ENCODE measurements at regions not wholly inside any gene's neighbourhood (a gene's known extent, or its start where the extent isn't known, plus 50 kb on each side); places are given as distances from the start of the nearest gene placed in this dataset.

- H3K9me3 ChIP-seq, result no peaks in the 10 kb centered on the region
- CTCF ChIA-PET, result interaction anchor here in 1 of 2 donors (0.7 to 1.4 kb wide), 2 partner anchors 79 to 290 kb away, joined by 3 read pairs; no protein-coding TSS in a partner anchor
- no peak overlapping the region for H3K4me3 ChIP-seq (ENCODE audit: control insufficient read depth in 1 of 2, extremely low read depth in 1 of 2, low read length in 1 of 2)
- Mint-ChIP-seq H3K9me3 (no peaks in the 10 kb centered on the region), H3K36me3 (peaks cover 15% of the 10 kb centered on the region), H3K27me3 (no peaks in the 10 kb centered on the region), H3K27ac (peak overlapping the region in 1 of 2 donors; percentile 25), H3K4me3 (no peak overlapping the region), H3K4me1 (peaks cover 74 to 79% (median 75%) of the 10 kb centered on the region in 3 donors)
- peaks cover under 1 to 11% of the 10 kb centered on the region in 2 donors for H3K36me3 ChIP-seq (ENCODE audit: control insufficient read depth in 2 of 2, extremely low read depth in 1 of 2, insufficient read depth in 1 of 2, low read length in 1 of 2)
- H3K4me1 ChIP-seq (ENCODE audit: control insufficient read depth in 1 of 2, extremely low read depth in 1 of 2, insufficient read depth in 2 of 2, low read length in 2 of 2), result peaks cover 2 to 4% of the 10 kb centered on the region in 2 experiments
- POLR2A ChIA-PET, result no interaction called here
- DNase-seq (no peak), ATAC-seq (replicated peaks in 1 of 4) (no peak)
- peak overlapping the region; percentile 6 for H3K27ac ChIP-seq (ENCODE audit: low read length)
- no peaks in the 10 kb centered on the region for H3K27me3 ChIP-seq (replicated peaks in 1 of 2; ENCODE audit: control insufficient read depth in 2 of 2, extremely low read depth in 1 of 2, insufficient read depth in 2 of 2, low read length in 1 of 2)
Observed at GRCh38 chr13:73997964-73998363, 136.2 kb downstream of the KLF12 start.

GRCh38 chr13:73996569-73996968, 137.6 kb downstream of the KLF12 start:
- no peak for DNase-seq
- Mint-ChIP-seq H3K36me3 (peaks cover 20% of the 10 kb centered on the region), H3K4me1 (peaks cover 73 to 83% (median 79%) of the 10 kb centered on the region in 3 donors), H3K4me3 (no peak overlapping the region), H3K27me3 (no peaks in the 10 kb centered on the region), H3K9me3 (no peaks in the 10 kb centered on the region), H3K27ac (peak overlapping the region in 1 of 2 donors; percentile 2)
- CTCF ChIA-PET, result no interaction called here
- no peak for ATAC-seq (replicated peaks in 1 of 4)
- Histone ChIP-seq H3K27ac (ENCODE audit: low read length) (no peak overlapping the region), H3K36me3 (ENCODE audit: control insufficient read depth in 2 of 2, extremely low read depth in 1 of 2, insufficient read depth in 1 of 2, low read length in 1 of 2) (peaks cover 4 to 18% of the 10 kb centered on the region in 2 donors), H3K4me1 (ENCODE audit: control insufficient read depth in 1 of 2, extremely low read depth in 1 of 2, insufficient read depth in 2 of 2, low read length in 2 of 2) (peaks cover 2 to 4% of the 10 kb centered on the region in 2 experiments), H3K4me3 (ENCODE audit: control insufficient read depth in 1 of 2, extremely low read depth in 1 of 2, low read length in 1 of 2) (no peak overlapping the region), H3K9me3 (no peaks in the 10 kb centered on the region), H3K27me3 (replicated peaks in 1 of 2; ENCODE audit: control insufficient read depth in 2 of 2, extremely low read depth in 1 of 2, insufficient read depth in 2 of 2, low read length in 1 of 2) (no peaks in the 10 kb centered on the region)
- no CpG with 5 or more reads among the region's 4 CpGs for WGBS (ENCODE audit: insufficient coverage)
- POLR2A ChIA-PET, result interaction anchor here in 1 of 2 donors (0.6 kb wide), 1 partner anchor 16 kb away, joined by 3 read pairs; no protein-coding TSS in a partner anchor

GRCh38 chr13:73995736-73996135, 138.5 kb downstream of the KLF12 start:
- H3K27ac ChIP-seq (ENCODE audit: low read length), result no peak overlapping the region
- no peaks in the 10 kb centered on the region for H3K27me3 ChIP-seq (replicated peaks in 1 of 2; ENCODE audit: control insufficient read depth in 2 of 2, extremely low read depth in 1 of 2, insufficient read depth in 2 of 2, low read length in 1 of 2)
- peaks cover 27% of the 10 kb centered on the region for H3K36me3 Mint-ChIP-seq
- ATAC-seq (replicated peaks in 1 of 4) (no peak), DNase-seq (no peak)
- peaks cover 2 to 4% of the 10 kb centered on the region in 2 experiments for H3K4me1 ChIP-seq (ENCODE audit: control insufficient read depth in 1 of 2, extremely low read depth in 1 of 2, insufficient read depth in 2 of 2, low read length in 2 of 2)
- no CpG with 5 or more reads among the region's 2 CpGs for WGBS (ENCODE audit: insufficient coverage)
- no peak overlapping the region for H3K27ac Mint-ChIP-seq
- POLR2A ChIA-PET, result interaction anchor here in 1 of 2 donors (0.6 to 1.5 kb wide), 2 partner anchors 10 to 17 kb away, joined by 3 read pairs; no protein-coding TSS in a partner anchor
- peaks cover 4 to 20% of the 10 kb centered on the region in 2 donors for H3K36me3 ChIP-seq (ENCODE audit: control insufficient read depth in 2 of 2, extremely low read depth in 1 of 2, insufficient read depth in 1 of 2, low read length in 1 of 2)
- CTCF ChIA-PET, result interaction anchor here in 1 of 2 donors (1.2 kb wide), 1 partner anchor 291 kb away, joined by 4 read pairs; no protein-coding TSS in a partner anchor
- H3K4me1 Mint-ChIP-seq, result peaks cover 75 to 82% (median 81%) of the 10 kb centered on the region in 3 donors
- H3K9me3 ChIP-seq, result no peaks in the 10 kb centered on the region
- no peak overlapping the region for H3K4me3 ChIP-seq (ENCODE audit: control insufficient read depth in 1 of 2, extremely low read depth in 1 of 2, low read length in 1 of 2)
- H3K4me3 Mint-ChIP-seq, result no peak overlapping the region
- H3K27me3 Mint-ChIP-seq, result no peaks in the 10 kb centered on the region
- H3K9me3 Mint-ChIP-seq, result no peaks in the 10 kb centered on the region

GRCh38 chr13:73993661-73994060, 140.5 kb downstream of the KLF12 start:
- Histone ChIP-seq H3K4me3 (ENCODE audit: control insufficient read depth in 1 of 2, extremely low read depth in 1 of 2, low read length in 1 of 2) (no peak overlapping the region), H3K36me3 (ENCODE audit: control insufficient read depth in 2 of 2, extremely low read depth in 1 of 2, insufficient read depth in 1 of 2, low read length in 1 of 2) (peaks cover 4 to 20% of the 10 kb centered on the region in 2 donors), H3K27me3 (replicated peaks in 1 of 2; ENCODE audit: control insufficient read depth in 2 of 2, extremely low read depth in 1 of 2, insufficient read depth in 2 of 2, low read length in 1 of 2) (no peaks in the 10 kb centered on the region), H3K9me3 (no peaks in the 10 kb centered on the region), H3K4me1 (ENCODE audit: control insufficient read depth in 1 of 2, extremely low read depth in 1 of 2, insufficient read depth in 2 of 2, low read length in 2 of 2) (peaks cover 9 to 11% of the 10 kb centered on the region in 2 experiments), H3K27ac (ENCODE audit: low read length) (no peak overlapping the region)
- POLR2A ChIA-PET, result no interaction called here
- Mint-ChIP-seq H3K27me3 (no peaks in the 10 kb centered on the region), H3K4me3 (no peak overlapping the region), H3K36me3 (peaks cover 33% of the 10 kb centered on the region), H3K27ac (peak overlapping the region; percentile 1 to 32), H3K4me1 (peaks cover 72 to 79% (median 78%) of the 10 kb centered on the region in 3 donors), H3K9me3 (no peaks in the 10 kb centered on the region)
- no peak for DNase-seq
- ATAC-seq (replicated peaks in 1 of 4), result no peak
- CTCF ChIA-PET, result interaction anchor here in 1 of 2 donors (0.7 kb wide), 1 partner anchor 293 kb away, joined by 3 read pairs; no protein-coding TSS in a partner anchor

- no peak overlapping the region for H3K27ac ChIP-seq (ENCODE audit: low read length)
- H3K36me3 Mint-ChIP-seq, result peaks cover 37% of the 10 kb centered on the region
- peak overlapping the region; percentile 20 to 54 for H3K27ac Mint-ChIP-seq
- H3K27me3 ChIP-seq (replicated peaks in 1 of 2; ENCODE audit: control insufficient read depth in 2 of 2, extremely low read depth in 1 of 2, insufficient read depth in 2 of 2, low read length in 1 of 2), result no peaks in the 10 kb centered on the region
- ChIA-PET POLR2A (interaction anchor here in 1 of 2 donors (0.6 kb wide), 1 partner anchor 163 kb away, joined by 3 read pairs; no protein-coding TSS in a partner anchor), CTCF (interaction anchor here (0.6 kb wide), 2 partner anchors 21 to 99 kb away, joined by 3 read pairs; no protein-coding TSS in a partner anchor)
- 100% methylated on average over 1 of the region's 3 CpGs for WGBS (ENCODE audit: insufficient coverage)
- peaks cover 12 to 16% of the 10 kb centered on the region in 2 experiments for H3K4me1 ChIP-seq (ENCODE audit: control insufficient read depth in 1 of 2, extremely low read depth in 1 of 2, insufficient read depth in 2 of 2, low read length in 2 of 2)
- H3K27me3 Mint-ChIP-seq, result no peaks in the 10 kb centered on the region
- peaks cover 4 to 20% of the 10 kb centered on the region in 2 donors for H3K36me3 ChIP-seq (ENCODE audit: control insufficient read depth in 2 of 2, extremely low read depth in 1 of 2, insufficient read depth in 1 of 2, low read length in 1 of 2)
- no peak for ATAC-seq (replicated peaks in 1 of 4)
- no peak overlapping the region for H3K4me3 ChIP-seq (ENCODE audit: control insufficient read depth in 1 of 2, extremely low read depth in 1 of 2, low read length in 1 of 2)
- H3K4me3 Mint-ChIP-seq, result no peak overlapping the region
- H3K9me3 Mint-ChIP-seq, result no peaks in the 10 kb centered on the region
- no peak for DNase-seq
- H3K4me1 Mint-ChIP-seq, result peaks cover 70 to 76% (median 75%) of the 10 kb centered on the region in 3 donors
- no peaks in the 10 kb centered on the region for H3K9me3 ChIP-seq
Observed at GRCh38 chr13:73991884-73992283, 142.3 kb downstream of the KLF12 start.

GRCh38 chr13:73991384-73991783, 142.8 kb downstream of the KLF12 start:
- Histone ChIP-seq H3K36me3 (ENCODE audit: control insufficient read depth in 2 of 2, extremely low read depth in 1 of 2, insufficient read depth in 1 of 2, low read length in 1 of 2) (peaks cover 4 to 20% of the 10 kb centered on the region in 2 donors), H3K27ac (ENCODE audit: low read length) (no peak overlapping the region), H3K4me1 (ENCODE audit: control insufficient read depth in 1 of 2, extremely low read depth in 1 of 2, insufficient read depth in 2 of 2, low read length in 2 of 2) (peaks cover 16 to 20% of the 10 kb centered on the region in 2 experiments), H3K27me3 (replicated peaks in 1 of 2; ENCODE audit: control insufficient read depth in 2 of 2, extremely low read depth in 1 of 2, insufficient read depth in 2 of 2, low read length in 1 of 2) (no peaks in the 10 kb centered on the region), H3K4me3 (ENCODE audit: control insufficient read depth in 1 of 2, extremely low read depth in 1 of 2, low read length in 1 of 2) (no peak overlapping the region), H3K9me3 (no peaks in the 10 kb centered on the region)
- DNase-seq, result no peak
- ChIA-PET POLR2A (interaction anchor here in 1 of 2 donors (0.6 kb wide), 1 partner anchor 164 kb away, joined by 3 read pairs; no protein-coding TSS in a partner anchor), CTCF (interaction anchor here in 1 of 2 donors (0.6 kb wide), 1 partner anchor 100 kb away, joined by 3 read pairs; no protein-coding TSS in a partner anchor)
- WGBS (ENCODE audit: insufficient coverage), result no CpG with 5 or more reads among the region's 1 CpG
- Mint-ChIP-seq H3K4me3 (no peak overlapping the region), H3K9me3 (no peaks in the 10 kb centered on the region), H3K27ac (peak overlapping the region; percentile 44 to 74), H3K27me3 (no peaks in the 10 kb centered on the region), H3K36me3 (peaks cover 39% of the 10 kb centered on the region), H3K4me1 (peaks cover 70 to 75% (median 74%) of the 10 kb centered on the region in 3 donors)
- ATAC-seq (replicated peaks in 1 of 4), result no peak

Measured in T-cell (primary cell).